SK-N-MC (cell line): ENCODE measurements at regions not wholly inside any gene's neighbourhood (a gene's known extent, or its start where the extent isn't known, plus 50 kb on each side); places are given as distances from the start of the nearest gene placed in this dataset.

Experiments
- EZH2 ChIP-seq: fragments of 200-600 bp; sonication (generic); IDR thresholded peaks from one replicate; pipeline ENCODE4 v1.6.1; 2017; ENCODE audit warnings: antibody characterized with exemption
- POLR2AphosphoS5 ChIP-seq: IDR thresholded peaks from 2 replicates; pipeline ENCODE4 v1.6.1; 2012; ENCODE audit warnings: mild to moderate bottlenecking, low read depth, low read length, borderline replicate concordance

- TF ChIP-seq EZH2 (no peak), POLR2AphosphoS5 (no peak)
These were observed 495.9 kb upstream of the CNTNAP5 start for GRCh38 chr2:123528996-123529707.
